BLaER1 (cell line): ENCODE measurements at regions not wholly inside any gene's neighbourhood (a gene's known extent, or its start where the extent isn't known, plus 50 kb on each side); places are given as distances from the start of the nearest gene placed in this dataset.
"Not testable (repeated sequence)": the region's sequence is repeated elsewhere in the genome, so short reads cannot be mapped to it uniquely, and the experiment has no call there.

Experiments used
- H3K27ac ChIP-seq: shearing (Covaris generic); formaldehyde crosslinking; 2 replicates; pipeline ENCODE4 v1.8.1; 2022
- H3K27me3 ChIP-seq: shearing (Covaris generic); formaldehyde crosslinking; 2 replicates; pipeline ENCODE4 v1.8.1; 2022
- H3K36me3 ChIP-seq: shearing (Covaris generic); formaldehyde crosslinking; 2 replicates; pipeline ENCODE4 v1.8.1; 2022
- H3K4me1 ChIP-seq: shearing (Covaris generic); formaldehyde crosslinking; 2 replicates; pipeline ENCODE4 v1.8.1; 2022
- H3K4me2 ChIP-seq: shearing (Covaris generic); formaldehyde crosslinking; 2 replicates; pipeline ENCODE4 v1.8.1; 2022
- H3K4me3 ChIP-seq: shearing (Covaris generic); formaldehyde crosslinking; 2 replicates; pipeline ENCODE4 v1.8.1; 2022
- H3K9ac ChIP-seq: shearing (Covaris generic); formaldehyde crosslinking; 2 replicates; pipeline ENCODE4 v1.8.1; 2022
- H3K9me3 ChIP-seq: shearing (Covaris generic); formaldehyde crosslinking; 2 replicates; pipeline ENCODE4 v1.8.1; 2022
- H4K20me1 ChIP-seq: shearing (Covaris generic); formaldehyde crosslinking; 2 replicates; pipeline ENCODE4 v1.8.1; 2022
- Cebpa-rat ChIP-seq: shearing (Covaris generic); IDR thresholded peaks from 2 replicates; pipeline ENCODE4 v1.8.1; 2022

GRCh38 chr12:63394349-63394748 is 243.3 kb upstream of the AVPR1A start:
- no peaks in the 10 kb centered on the region for H3K27me3 ChIP-seq
- no peak overlapping the region for H3K27ac ChIP-seq
- no peak for TF ChIP-seq Cebpa-rat
- peaks cover 11% of the 10 kb centered on the region for H3K9me3 ChIP-seq
- no peak overlapping the region for H3K9ac ChIP-seq
- no peaks in the 10 kb centered on the region for H4K20me1 ChIP-seq
- no peaks in the 10 kb centered on the region for H3K4me1 ChIP-seq
- H3K4me2 ChIP-seq = no peak overlapping the region
- no peak overlapping the region for H3K4me3 ChIP-seq
- H3K36me3 ChIP-seq = no peaks in the 10 kb centered on the region; the same call in 1 of the 2 replicates

GRCh38 chr12:63389211-63389610 is 238.2 kb upstream of the AVPR1A start:
- no peak overlapping the region for H3K27ac ChIP-seq

GRCh38 chr12:63387771-63388170 is 236.8 kb upstream of the AVPR1A start:
- Histone ChIP-seq H3K9me3 (no peaks in the 10 kb centered on the region), H3K36me3 (no peaks in the 10 kb centered on the region), H4K20me1 (no peaks in the 10 kb centered on the region), H3K4me1 (no peaks in the 10 kb centered on the region), H3K4me3 (no peak overlapping the region), H3K27ac (no peak overlapping the region), H3K9ac (no peak overlapping the region), H3K27me3 (no peaks in the 10 kb centered on the region), H3K4me2 (no peak overlapping the region)
- no peak for TF ChIP-seq Cebpa-rat

More at GRCh38 chr12:63389211-63389610, 238.2 kb upstream of the AVPR1A start:
- H3K4me2 ChIP-seq = no peak overlapping the region
- no peaks in the 10 kb centered on the region for H3K4me1 ChIP-seq
- H3K36me3 ChIP-seq = no peaks in the 10 kb centered on the region
- TF ChIP-seq Cebpa-rat = no peak
- no peaks in the 10 kb centered on the region for H3K27me3 ChIP-seq
- no peaks in the 10 kb centered on the region for H3K9me3 ChIP-seq
- H3K9ac ChIP-seq = no peak overlapping the region
- H4K20me1 ChIP-seq = no peaks in the 10 kb centered on the region
- H3K4me3 ChIP-seq = no peak overlapping the region

- Histone ChIP-seq H3K4me3 (no peak overlapping the region), H3K27me3 (no peaks in the 10 kb centered on the region), H3K36me3 (no peaks in the 10 kb centered on the region), H3K27ac (no peak overlapping the region), H4K20me1 (no peaks in the 10 kb centered on the region), H3K4me1 (no peaks in the 10 kb centered on the region), H3K9me3 (no peaks in the 10 kb centered on the region), H3K9ac (no peak overlapping the region), H3K4me2 (no peak overlapping the region)
- TF ChIP-seq Cebpa-rat = no peak
These were observed 231.9 kb upstream of the AVPR1A start for GRCh38 chr12:63382930-63383329.

GRCh38 chr12:63362791-63363190 is 211.8 kb upstream of the AVPR1A start:
- no peaks in the 10 kb centered on the region for H3K4me1 ChIP-seq
- no peaks in the 10 kb centered on the region for H4K20me1 ChIP-seq
- TF ChIP-seq Cebpa-rat = no peak
- H3K9me3 ChIP-seq = peaks cover 8% of the 10 kb centered on the region; the same call in 1 of the 2 replicates
- no peak overlapping the region for H3K9ac ChIP-seq
- H3K4me3 ChIP-seq = no peak overlapping the region
- no peaks in the 10 kb centered on the region for H3K27me3 ChIP-seq
- no peaks in the 10 kb centered on the region for H3K36me3 ChIP-seq
- no peak overlapping the region for H3K27ac ChIP-seq
- no peak overlapping the region for H3K4me2 ChIP-seq

GRCh38 chr12:63362166-63362565 is 211.2 kb upstream of the AVPR1A start:
- no peak overlapping the region for H3K27ac ChIP-seq
- H3K27me3 ChIP-seq = no peaks in the 10 kb centered on the region
- no peaks in the 10 kb centered on the region for H3K36me3 ChIP-seq
- no peaks in the 10 kb centered on the region for H3K4me1 ChIP-seq
- H4K20me1 ChIP-seq = no peaks in the 10 kb centered on the region
- H3K9me3 ChIP-seq = peaks cover 2% of the 10 kb centered on the region; the same call in 1 of the 2 replicates
- H3K4me2 ChIP-seq = no peak overlapping the region
- H3K4me3 ChIP-seq = no peak overlapping the region
- no peak overlapping the region for H3K9ac ChIP-seq
- TF ChIP-seq Cebpa-rat = no peak

- no peaks in the 10 kb centered on the region for H3K4me1 ChIP-seq
- H3K4me3 ChIP-seq = no peak overlapping the region
- no peaks in the 10 kb centered on the region for H3K27me3 ChIP-seq
- H3K9ac ChIP-seq = no peak overlapping the region
- H3K36me3 ChIP-seq = no peaks in the 10 kb centered on the region
- no peak overlapping the region for H3K4me2 ChIP-seq
- no peaks in the 10 kb centered on the region for H4K20me1 ChIP-seq
- H3K9me3 ChIP-seq = no peaks in the 10 kb centered on the region
- H3K27ac ChIP-seq = no peak overlapping the region
- TF ChIP-seq Cebpa-rat = no peak
These were observed 204.0 kb upstream of the AVPR1A start for GRCh38 chr12:63354969-63355368.

- H3K4me3 ChIP-seq = no peak overlapping the region
- H3K27ac ChIP-seq = no peak overlapping the region
- no peaks in the 10 kb centered on the region for H3K36me3 ChIP-seq
- no peaks in the 10 kb centered on the region for H3K4me1 ChIP-seq
- H3K4me2 ChIP-seq = no peak overlapping the region
- H4K20me1 ChIP-seq = no peaks in the 10 kb centered on the region
- no peak overlapping the region for H3K9ac ChIP-seq
- no peaks in the 10 kb centered on the region for H3K27me3 ChIP-seq
- no peaks in the 10 kb centered on the region for H3K9me3 ChIP-seq
- no peak for TF ChIP-seq Cebpa-rat
These were observed 202.6 kb upstream of the AVPR1A start for GRCh38 chr12:63353559-63353958.

- H3K9ac ChIP-seq = no peak overlapping the region
- H3K36me3 ChIP-seq = no peaks in the 10 kb centered on the region
- no peak overlapping the region for H3K4me3 ChIP-seq
- no peaks in the 10 kb centered on the region for H3K27me3 ChIP-seq
- H3K9me3 ChIP-seq = no peaks in the 10 kb centered on the region
- H3K4me2 ChIP-seq = no peak overlapping the region
- H3K4me1 ChIP-seq = no peaks in the 10 kb centered on the region
- no peaks in the 10 kb centered on the region for H4K20me1 ChIP-seq
- no peak overlapping the region for H3K27ac ChIP-seq
- TF ChIP-seq Cebpa-rat = no peak
These were observed 200.4 kb upstream of the AVPR1A start for GRCh38 chr12:63351370-63351769.

GRCh38 chr12:63348556-63348955 is 197.6 kb upstream of the AVPR1A start:
- Histone ChIP-seq H3K9ac (no peak overlapping the region), H3K27me3 (no peaks in the 10 kb centered on the region), H3K4me2 (no peak overlapping the region), H4K20me1 (no peaks in the 10 kb centered on the region), H3K4me3 (no peak overlapping the region), H3K36me3 (no peaks in the 10 kb centered on the region), H3K27ac (no peak overlapping the region), H3K4me1 (no peaks in the 10 kb centered on the region), H3K9me3 (no peaks in the 10 kb centered on the region)
- TF ChIP-seq Cebpa-rat = no peak

- H3K9ac ChIP-seq, H3K4me1 ChIP-seq, H4K20me1 ChIP-seq, H3K4me2 ChIP-seq, H3K4me3 ChIP-seq, H3K27ac ChIP-seq, H3K36me3 ChIP-seq, H3K9me3 ChIP-seq, H3K27me3 ChIP-seq: not testable (repeated sequence)
These were observed 186.2 kb upstream of the AVPR1A start for GRCh38 chr12:63337158-63337557.
